Cortex of kidney (tissue), 1 donor: ENCODE measurements at regions not wholly inside any gene's neighbourhood (a gene's known extent, or its start where the extent isn't known, plus 50 kb on each side); places are given as distances from the start of the nearest gene placed in this dataset.
"Not testable (repeated sequence)": the region's sequence is repeated elsewhere in the genome, so short reads cannot be mapped to it uniquely, and the experiment has no call there.

Experiments used
- DNase-seq: peaks from one replicate; lab custom pipeline; 2025; lab: John Stamatoyannopoulos, UW

GRCh38 chr1:234960722-234961455 is 167.7 kb downstream of the TOMM20 start:
- no peak for DNase-seq

GRCh38 chr1:234958706-234959657 is 169.7 kb downstream of the TOMM20 start:
- no peak for DNase-seq

- DNase-seq: no peak
These were observed 170.5 kb downstream of the TOMM20 start for GRCh38 chr1:234958066-234958705.

- no peak for DNase-seq
These were observed 171.1 kb downstream of the TOMM20 start for GRCh38 chr1:234957330-234958065.

- DNase-seq: no peak
These were observed 171.8 kb downstream of the TOMM20 start for GRCh38 chr1:234956821-234957329.

- DNase-seq: no peak
These were observed 173.4 kb downstream of the TOMM20 start for GRCh38 chr1:234955107-234955731.

- no peak for DNase-seq
These were observed 174.0 kb downstream of the TOMM20 start for GRCh38 chr1:234954613-234955012.

- no peak for DNase-seq
These were observed 174.8 kb downstream of the TOMM20 start for GRCh38 chr1:234953655-234954405.

- no peak for DNase-seq
These were observed 178.0 kb downstream of the TOMM20 start for GRCh38 chr1:234950598-234950997.

GRCh38 chr1:234949528-234949927 is 179.1 kb downstream of the TOMM20 start:
- DNase-seq: not testable (repeated sequence)

- DNase-seq: no peak
These were observed 183.9 kb downstream of the TOMM20 start for GRCh38 chr1:234944439-234945344.

- DNase-seq: no peak
These were observed 184.7 kb downstream of the TOMM20 start for GRCh38 chr1:234943836-234944402.

- DNase-seq: no peak
These were observed 185.6 kb downstream of the TOMM20 start for GRCh38 chr1:234942879-234943506.

- DNase-seq: no peak
These were observed 186.7 kb downstream of the TOMM20 start for GRCh38 chr1:234942012-234942332.

GRCh38 chr1:234941321-234942011 is 187.2 kb downstream of the TOMM20 start:
- no peak for DNase-seq

- no peak for DNase-seq
These were observed 187.8 kb downstream of the TOMM20 start for GRCh38 chr1:234940841-234941240.

GRCh38 chr1:234938924-234939323 is 189.7 kb downstream of the TOMM20 start:
- no peak for DNase-seq

GRCh38 chr1:234938135-234938534 is 190.5 kb downstream of the TOMM20 start:
- DNase-seq: no peak
